ENCODE measurements at regions not wholly inside any gene's neighbourhood (a gene's known extent, or its start where the extent isn't known, plus 50 kb on each side); places are given as distances from the start of the nearest gene placed in this dataset.

DNA sequence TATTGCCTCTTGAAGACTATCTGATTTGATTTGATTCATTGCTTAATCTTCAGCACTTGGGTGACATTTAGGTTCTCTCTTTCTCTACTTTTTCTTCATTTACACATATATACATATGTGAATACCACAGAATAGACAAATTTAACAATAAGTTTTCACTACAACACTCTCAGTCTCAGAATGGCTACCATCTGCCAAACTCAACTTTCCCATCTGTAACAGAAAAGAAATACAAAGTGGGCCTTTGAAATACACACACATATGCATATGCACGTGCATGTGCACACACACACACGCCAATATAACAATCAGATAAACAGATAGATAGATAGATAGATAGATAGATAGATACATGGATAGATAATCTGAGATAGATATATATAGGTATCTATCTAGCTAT is 762.8 kb upstream of the NUDT12 start:
- TF ChIP-seq, protein P1, sequence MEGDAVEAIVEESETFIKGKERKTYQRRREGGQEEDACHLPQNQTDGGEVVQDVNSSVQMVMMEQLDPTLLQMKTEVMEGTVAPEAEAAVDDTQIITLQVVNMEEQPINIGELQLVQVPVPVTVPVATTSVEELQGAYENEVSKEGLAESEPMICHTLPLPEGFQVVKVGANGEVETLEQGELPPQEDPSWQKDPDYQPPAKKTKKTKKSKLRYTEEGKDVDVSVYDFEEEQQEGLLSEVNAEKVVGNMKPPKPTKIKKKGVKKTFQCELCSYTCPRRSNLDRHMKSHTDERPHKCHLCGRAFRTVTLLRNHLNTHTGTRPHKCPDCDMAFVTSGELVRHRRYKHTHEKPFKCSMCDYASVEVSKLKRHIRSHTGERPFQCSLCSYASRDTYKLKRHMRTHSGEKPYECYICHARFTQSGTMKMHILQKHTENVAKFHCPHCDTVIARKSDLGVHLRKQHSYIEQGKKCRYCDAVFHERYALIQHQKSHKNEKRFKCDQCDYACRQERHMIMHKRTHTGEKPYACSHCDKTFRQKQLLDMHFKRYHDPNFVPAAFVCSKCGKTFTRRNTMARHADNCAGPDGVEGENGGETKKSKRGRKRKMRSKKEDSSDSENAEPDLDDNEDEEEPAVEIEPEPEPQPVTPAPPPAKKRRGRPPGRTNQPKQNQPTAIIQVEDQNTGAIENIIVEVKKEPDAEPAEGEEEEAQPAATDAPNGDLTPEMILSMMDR (IDR thresholded peaks at IDR 0.05), result no peak
- no peak for TF ChIP-seq POLR2A (IDR thresholded peaks at IDR 0.05)

All from right lobe of liver (tissue), 4 donors.